COLO668 (cell line): ENCODE measurements at regions not wholly inside any gene's neighbourhood (a gene's known extent, or its start where the extent isn't known, plus 50 kb on each side); places are given as distances from the start of the nearest gene placed in this dataset.

Experiments
- DNase-seq: peaks from one replicate; lab custom pipeline; 2025; ENCODE audit not compliant: unreplicated experiment; lab: John Stamatoyannopoulos, UW

- no peak for DNase-seq
Measured at GRCh38 chr5:77948476-77948875, 172.3 kb upstream of the TBCA start.

GRCh38 chr5:77947041-77947428 lies 170.9 kb upstream of the TBCA start:
- DNase-seq: no peak

DNA sequence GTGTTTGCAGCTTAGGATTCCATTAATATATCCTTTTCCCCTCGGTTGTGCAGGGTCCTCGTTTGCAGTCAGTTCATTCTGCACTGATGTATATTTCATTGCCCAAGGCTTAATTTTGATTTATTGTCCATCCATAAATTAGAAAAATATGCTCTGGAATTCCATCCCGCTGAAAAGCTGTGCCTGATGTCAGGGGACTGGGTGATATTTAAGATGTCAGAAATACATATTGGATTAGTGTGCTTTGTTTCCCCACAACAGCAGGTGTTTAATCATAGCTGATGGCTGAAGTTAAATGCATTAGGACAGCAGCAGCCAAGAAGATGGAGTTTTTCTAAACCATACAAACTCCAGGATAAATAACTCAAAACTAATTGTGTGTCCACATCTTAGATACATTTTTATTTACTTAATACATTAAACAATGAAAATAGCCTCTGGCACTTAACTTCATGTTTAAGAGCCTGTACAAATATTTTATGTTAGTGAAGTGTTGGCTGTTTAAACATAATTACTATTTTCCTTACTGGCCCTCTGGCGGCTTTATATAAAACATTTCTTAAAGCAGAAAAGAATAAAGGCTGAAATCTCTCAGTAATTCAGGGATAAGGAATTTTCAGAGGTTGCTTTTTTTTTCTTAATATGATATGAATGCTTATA lies 170.4 kb upstream of the TBCA start:
- DNase-seq: no peak

DNA sequence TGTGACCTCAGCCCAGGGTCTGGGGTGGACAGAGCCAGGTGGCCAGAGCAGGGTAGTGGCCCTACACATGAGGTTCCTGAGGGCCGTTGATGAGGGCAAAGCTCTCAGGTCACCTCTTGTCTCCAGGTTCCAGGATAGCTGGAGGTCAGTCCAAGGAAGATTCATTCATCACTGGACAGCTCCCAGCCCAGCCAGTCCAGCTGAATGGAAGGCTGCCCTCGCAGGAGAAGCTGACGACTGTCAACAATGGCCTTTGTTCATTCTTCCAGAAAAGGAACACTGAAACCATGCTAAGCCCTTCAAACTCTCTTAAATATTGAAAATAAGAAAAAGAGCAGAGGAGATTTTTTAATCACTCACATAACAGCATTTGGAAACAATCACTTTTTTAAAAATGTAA lies 169.7 kb upstream of the TBCA start:
- DNase-seq: no peak

GRCh38 chr5:77944757-77945340 lies 168.7 kb upstream of the TBCA start:
- no peak for DNase-seq

GRCh38 chr5:77943851-77944250 lies 167.7 kb upstream of the TBCA start:
- DNase-seq: no peak

GRCh38 chr5:77942578-77943239 lies 166.6 kb upstream of the TBCA start:
- no peak for DNase-seq

- DNase-seq: no peak
Measured at GRCh38 chr5:77937015-77937908, 161.1 kb upstream of the TBCA start.

GRCh38 chr5:77936365-77936693 lies 160.2 kb upstream of the TBCA start:
- no peak for DNase-seq

DNA sequence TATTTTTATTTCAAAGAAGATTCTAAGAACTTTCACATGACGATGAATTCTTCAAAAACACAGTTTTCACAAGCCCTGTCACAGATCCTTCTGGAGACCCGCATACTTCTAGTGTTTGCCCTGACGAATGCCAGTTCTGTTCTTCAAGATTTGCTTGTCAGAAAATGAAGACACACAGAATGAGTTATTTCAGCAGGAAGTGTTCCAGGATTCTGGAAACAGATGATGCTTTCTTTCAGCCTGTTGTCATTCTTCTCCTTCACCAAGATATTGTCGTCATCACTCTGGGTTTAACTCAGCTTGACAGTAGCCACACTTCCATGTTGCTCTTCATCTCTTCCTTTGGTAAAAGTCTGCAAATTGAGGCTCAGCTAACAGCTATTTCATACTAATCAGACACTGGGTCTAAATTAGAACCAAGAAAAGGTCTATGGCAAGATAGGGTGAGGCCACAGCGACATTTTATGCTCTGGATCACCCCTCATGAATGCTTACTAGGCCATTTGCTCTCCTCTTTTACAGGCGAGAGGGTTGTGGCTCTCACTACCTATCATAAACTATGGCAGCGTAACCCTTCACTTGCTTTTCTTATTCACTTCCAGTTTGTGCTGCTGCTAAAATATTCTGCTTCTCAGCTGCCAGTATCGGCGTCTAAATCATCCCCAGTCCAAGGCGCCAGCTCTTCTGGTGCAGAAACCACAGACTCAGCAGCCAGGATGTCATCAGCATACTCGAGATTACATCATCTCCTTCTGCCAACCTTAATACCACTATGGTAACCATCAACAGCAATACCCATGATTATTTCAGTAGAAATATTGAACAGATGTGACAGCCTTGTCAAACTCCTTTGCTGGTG lies 159.6 kb upstream of the TBCA start:
- DNase-seq: no peak

- DNase-seq: no peak
Measured at GRCh38 chr5:77928776-77929300, 152.7 kb upstream of the TBCA start.

DNA sequence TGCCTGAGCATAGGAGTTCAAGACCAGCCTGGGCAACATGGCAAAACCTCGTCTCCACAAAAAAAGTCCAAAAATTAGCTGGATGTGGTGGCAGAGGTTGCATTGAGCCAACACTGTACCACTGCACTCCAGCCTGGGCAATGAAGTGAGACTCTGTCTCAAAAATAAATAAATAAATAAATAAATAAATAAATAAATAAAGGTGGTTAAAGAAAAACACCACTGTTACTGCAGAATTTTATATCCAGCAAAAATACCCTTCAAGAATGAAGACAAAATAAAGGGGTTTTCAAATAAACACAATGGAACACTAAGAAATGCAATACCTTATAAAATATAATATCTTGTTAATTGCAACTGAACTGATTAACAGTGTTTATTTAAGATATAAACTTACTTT lies 150.2 kb upstream of the TBCA start:
- no peak for DNase-seq

DNA sequence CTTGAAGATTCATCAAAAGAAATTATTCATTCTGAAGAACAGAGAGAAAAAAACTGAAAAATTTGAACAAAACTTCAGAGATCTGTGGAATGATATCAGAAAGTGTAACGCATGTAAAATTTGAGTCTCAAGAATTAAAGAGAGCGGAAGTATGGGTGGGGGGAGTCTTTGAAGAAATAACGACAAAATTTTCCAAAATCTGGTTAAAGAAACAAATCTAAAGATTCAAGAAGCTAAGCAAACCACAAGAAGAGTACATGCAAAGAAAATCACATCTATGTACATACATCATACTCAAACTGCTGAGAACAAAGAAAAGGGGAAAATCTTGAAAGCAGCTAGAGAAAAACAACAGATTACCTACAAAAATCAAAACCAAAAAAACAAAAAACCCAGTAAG lies 149.4 kb upstream of the TBCA start:
- DNase-seq: no peak

DNA sequence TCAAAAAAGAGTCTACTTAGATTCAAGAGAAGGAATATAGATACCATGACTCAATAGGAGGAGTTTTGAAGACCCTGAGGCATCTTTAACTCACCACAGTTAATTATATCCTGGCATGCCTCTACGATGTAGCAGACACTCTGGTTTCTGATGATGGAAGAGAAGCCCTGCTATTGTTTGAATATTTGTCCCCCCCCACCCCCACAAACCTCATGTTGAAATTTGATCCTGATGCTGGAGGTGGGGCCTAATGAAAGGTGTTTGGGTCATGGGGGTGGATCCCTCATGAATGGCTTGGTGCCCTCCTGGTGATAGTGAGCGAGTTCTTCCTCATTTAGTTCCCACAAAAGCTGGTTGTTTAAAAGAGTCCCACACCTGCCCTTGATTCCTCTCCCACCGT lies 147.9 kb upstream of the TBCA start:
- no peak for DNase-seq

- DNase-seq: no peak
Measured at GRCh38 chr5:77923666-77924065, 147.5 kb upstream of the TBCA start.

DNA sequence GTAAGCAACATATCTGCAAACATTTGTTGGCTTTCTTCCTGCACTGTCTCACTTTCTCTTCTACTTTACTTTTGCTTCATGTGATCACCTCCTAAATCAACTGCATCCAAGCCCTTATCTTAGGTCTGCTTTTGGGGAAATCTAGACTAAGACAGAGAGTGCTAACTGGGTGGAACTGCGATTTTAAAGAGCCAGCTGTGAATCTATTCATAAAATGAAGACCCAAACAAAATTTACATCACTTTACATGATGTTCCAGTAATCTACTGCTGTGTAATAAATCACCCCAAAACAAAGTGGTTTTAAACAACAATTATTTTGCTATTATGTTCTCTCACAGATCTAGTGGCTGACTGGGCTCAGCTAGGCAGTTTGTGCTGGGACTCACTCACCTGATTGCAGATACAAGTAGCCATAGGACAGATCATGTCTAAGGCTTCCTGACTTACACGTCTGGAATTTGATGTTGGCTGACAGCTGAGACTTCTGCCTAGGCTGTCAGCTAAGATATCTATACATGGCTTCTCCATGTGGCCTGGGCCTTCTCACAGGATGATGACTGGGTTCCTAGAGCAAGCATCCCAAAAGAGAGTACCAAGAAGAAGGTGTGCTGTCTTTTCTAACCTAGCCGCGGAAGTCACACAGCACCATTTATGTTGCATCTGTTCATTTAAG lies 145.1 kb upstream of the TBCA start:
- no peak for DNase-seq

DNA sequence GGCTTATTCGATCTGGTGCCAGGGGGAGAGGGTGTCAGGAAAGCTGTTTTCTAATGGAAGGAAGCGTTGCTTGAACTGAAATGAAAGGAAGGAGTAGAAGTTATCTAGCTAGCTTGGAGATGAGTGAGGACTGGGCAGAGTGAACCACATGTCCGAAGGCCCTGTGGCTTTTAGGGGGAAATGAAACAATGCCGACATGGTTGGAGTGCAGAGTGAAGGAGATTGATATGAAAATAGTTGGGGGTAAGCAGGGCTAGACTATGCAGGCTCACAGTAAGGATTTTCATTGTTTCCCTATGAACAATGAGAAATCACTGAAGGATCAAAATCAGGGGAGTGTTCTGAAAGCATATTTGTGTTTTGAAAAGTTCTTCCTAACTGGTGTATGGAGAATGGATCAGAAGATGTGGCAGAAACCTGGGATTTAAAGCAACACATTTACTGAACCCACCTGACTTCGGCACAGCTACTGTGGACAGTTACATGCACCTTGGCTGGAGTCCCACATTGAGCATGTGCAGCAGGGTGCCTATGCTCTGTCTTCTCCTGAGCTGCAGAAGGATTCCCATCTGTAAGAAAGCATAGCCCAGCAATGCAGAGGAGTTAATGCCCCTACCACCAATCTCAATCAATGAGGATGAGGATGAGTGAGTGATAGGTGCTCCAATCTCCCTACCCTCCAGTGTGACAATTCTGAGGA lies 144.4 kb upstream of the TBCA start:
- no peak for DNase-seq

- no peak for DNase-seq
Measured at GRCh38 chr5:77915346-77915745, 139.2 kb upstream of the TBCA start.

DNA sequence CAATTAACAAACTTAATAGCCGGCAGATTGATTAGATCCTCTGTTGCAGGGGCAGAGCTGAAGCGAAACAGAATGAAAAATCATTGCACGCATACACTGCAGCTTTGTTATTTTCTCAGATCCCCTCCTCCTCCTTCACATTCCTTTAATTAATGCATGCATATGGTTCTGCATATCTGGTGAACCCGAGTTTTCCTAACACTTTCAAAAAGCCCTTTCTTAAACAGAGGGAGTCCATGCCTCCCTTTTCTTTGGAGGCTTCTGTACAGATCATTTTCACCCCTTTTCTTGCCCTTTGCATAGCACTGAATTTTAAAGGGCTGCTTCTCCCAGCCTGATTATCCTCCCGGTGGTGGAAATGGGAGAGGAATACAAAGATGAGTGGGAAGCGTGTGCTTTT lies 136.6 kb upstream of the TBCA start:
- no peak for DNase-seq
